ENCODE measurements at regions not wholly inside any gene's neighbourhood (a gene's known extent, or its start where the extent isn't known, plus 50 kb on each side); places are given as distances from the start of the nearest gene placed in this dataset.

DNA sequence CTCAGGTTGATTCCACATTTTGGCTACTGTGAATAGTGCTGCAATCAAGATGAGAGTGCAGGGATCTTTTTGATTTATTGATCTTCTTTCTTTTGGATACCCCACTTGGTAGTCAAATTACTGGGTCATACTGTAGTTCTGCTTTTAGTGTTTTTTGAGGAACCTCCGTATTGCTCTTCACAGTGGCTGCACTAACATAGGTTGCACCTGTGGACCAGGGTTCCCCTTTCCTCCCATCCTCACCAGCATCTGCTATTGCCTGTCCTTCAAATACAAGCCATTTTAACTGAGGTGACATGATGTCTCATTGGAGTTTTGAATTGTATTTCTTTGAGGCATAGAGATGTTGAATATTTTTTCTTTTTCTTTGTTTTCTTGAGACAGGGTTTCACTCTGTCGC lies 152.5 kb upstream of the TMEM132C start:
- Histone ChIP-seq H2AK5ac (ENCODE audit: low read depth, low read length) (no peak overlapping the region), H3K4ac (replicated peaks; ENCODE audit: insufficient read length, low read depth, low read length) (no peak overlapping the region), H3K4me3 (ENCODE audit: extremely low read depth in 1 of 4, insufficient read depth in 2 of 4, low read depth in 3 of 4, low read length in 4 of 4) (no peak overlapping the region), H2BK5ac (ENCODE audit: low read depth, low read length) (no peak overlapping the region), H2BK120ac (replicated peaks; ENCODE audit: low read depth, low read length) (no peak overlapping the region), H4K8ac (ENCODE audit: extremely low read depth, insufficient read depth, low read length) (no peak overlapping the region), H2BK12ac (ENCODE audit: low read depth, low read length) (no peak overlapping the region), H3K79me1 (ENCODE audit: low read depth, low read length) (no peaks in the 10 kb centered on the region), H4K5ac (ENCODE audit: insufficient read length, low read depth, low read length) (no peak overlapping the region), H2BK20ac (ENCODE audit: low read length) (no peak overlapping the region), H4K91ac (replicated peaks; ENCODE audit: insufficient read length, low read length) (no peak overlapping the region), H3K23me2 (ENCODE audit: low read depth, low read length) (peaks cover 2% of the 10 kb centered on the region; the same call in 1 of the 2 replicates), H3K27ac (ENCODE audit: low read depth, low read length) (no peak overlapping the region), H3K23ac (ENCODE audit: insufficient read length) (no peak overlapping the region), H4K20me1 (replicated peaks in 1 of 2; ENCODE audit: control insufficient read depth in 1 of 2, insufficient read depth in 2 of 2, low read length in 2 of 2) (no peaks in the 10 kb centered on the region), H3K79me2 (ENCODE audit: control insufficient read depth in 1 of 2, insufficient read depth in 2 of 2, low read length in 2 of 2) (no peaks in the 10 kb centered on the region), H2AFZ (ENCODE audit: low read length) (no peak overlapping the region), H2BK15ac (ENCODE audit: low read length) (no peak overlapping the region), H3K9ac (replicated peaks in 1 of 4; ENCODE audit: extremely low read depth in 1 of 4, low read depth in 3 of 4, low read length in 3 of 4) (no peak overlapping the region), H3K4me2 (ENCODE audit: insufficient read depth in 1 of 2, low read depth in 2 of 2, low read length in 2 of 2) (no peak overlapping the region), H3K18ac (ENCODE audit: extremely low read depth, low read length) (no peak overlapping the region), H3K9me3 (ENCODE audit: insufficient read depth in 2 of 2, low read depth in 1 of 2, low read length in 1 of 2) (no peaks in the 10 kb centered on the region), H3K4me1 (replicated peaks in 1 of 4; ENCODE audit: control insufficient read depth in 3 of 4, insufficient read depth in 4 of 4, low read length in 3 of 4) (peaks cover 0 to 7% (median 2%) of the 10 kb centered on the region in 4 experiments; a peak in 4 of 7 replicates), H3K56ac (replicated peaks; ENCODE audit: insufficient read length, low read depth, low read length) (no peak overlapping the region), H3K14ac (ENCODE audit: insufficient read length) (no peak overlapping the region), H3K36me3 (ENCODE audit: control insufficient read depth in 2 of 4, insufficient read depth in 4 of 4, low read length in 3 of 4) (no peaks in the 10 kb centered on the region; a peak in 1 of 8 replicates), H3K27me3 (replicated peaks in 1 of 4; ENCODE audit: control insufficient read depth in 3 of 4, extremely low read depth in 1 of 4, insufficient read depth in 3 of 4, low read length in 3 of 4) (no peaks in the 10 kb centered on the region; a peak in 1 of 7 replicates)
- no peak for DNase-seq (ENCODE audit: low read depth in 1 of 2, low spot score in 2 of 2)
- CTCF ChIA-PET (ENCODE audit: partially characterized antibody) = interaction anchor here (0.7 to 1.5 kb wide), 3 partner anchors 9 to 328 kb away, joined by 3 read pairs; no protein-coding TSS in a partner anchor
- TF ChIP-seq SP1 (IDR thresholded peaks at IDR 0.05; ENCODE audit: low read depth, low read length) (no peak), POU5F1 (IDR thresholded peaks at IDR 0.05; ENCODE audit: low read depth, low read length) (no peak), SP2 (IDR thresholded peaks at IDR 0.05; ENCODE audit: low read length) (no peak), BRCA1 (IDR thresholded peaks at IDR 0.05; ENCODE audit: low read depth, low read length) (no peak), CREB1 (IDR thresholded peaks at IDR 0.05) (no peak)
- TF ChIP-seq, protein P1, sequence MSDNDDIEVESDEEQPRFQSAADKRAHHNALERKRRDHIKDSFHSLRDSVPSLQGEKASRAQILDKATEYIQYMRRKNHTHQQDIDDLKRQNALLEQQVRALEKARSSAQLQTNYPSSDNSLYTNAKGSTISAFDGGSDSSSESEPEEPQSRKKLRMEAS (IDR thresholded peaks at IDR 0.05) = no peak
- no peak for FAIRE-seq
- POLR2A ChIA-PET (ENCODE audit: partially characterized antibody) = no interaction called here
- WGBS, 2 experiments (ENCODE audit: extremely low coverage in 1 of 2, insufficient coverage in 1 of 2, insufficient read length in 1 of 2, insufficient replicate concordance in 2 of 2, low coverage in 1 of 2, low lambda C conversion rate in 2 of 2, missing lambda C conversion rate in 1 of 2) = 96% methylated on average over 2 of the region's 2 CpGs; no CpG with 5 or more reads in 1 of the 2 experiments
